Stimulated activated CD4-positive, alpha-beta T cell treated with anti-CD3 and anti-CD28 coated beads, Interleukin-4, amount 100 ng/mL, for 1 hour (primary cell): ENCODE measurements at regions not wholly inside any gene's neighbourhood (a gene's known extent, or its start where the extent isn't known, plus 50 kb on each side); places are given as distances from the start of the nearest gene placed in this dataset.
A peak's percentile ranks its signal among the peaks of the same experiment; 100 is the strongest.

Experiments
- DNase-seq: peaks from one replicate; pipeline ENCODE4 v3.0.0-alpha.2; 2020

GRCh38 chr11:127925475-127925874 is 661.9 kb downstream of the ETS1 start:
- no peak for DNase-seq

DNA sequence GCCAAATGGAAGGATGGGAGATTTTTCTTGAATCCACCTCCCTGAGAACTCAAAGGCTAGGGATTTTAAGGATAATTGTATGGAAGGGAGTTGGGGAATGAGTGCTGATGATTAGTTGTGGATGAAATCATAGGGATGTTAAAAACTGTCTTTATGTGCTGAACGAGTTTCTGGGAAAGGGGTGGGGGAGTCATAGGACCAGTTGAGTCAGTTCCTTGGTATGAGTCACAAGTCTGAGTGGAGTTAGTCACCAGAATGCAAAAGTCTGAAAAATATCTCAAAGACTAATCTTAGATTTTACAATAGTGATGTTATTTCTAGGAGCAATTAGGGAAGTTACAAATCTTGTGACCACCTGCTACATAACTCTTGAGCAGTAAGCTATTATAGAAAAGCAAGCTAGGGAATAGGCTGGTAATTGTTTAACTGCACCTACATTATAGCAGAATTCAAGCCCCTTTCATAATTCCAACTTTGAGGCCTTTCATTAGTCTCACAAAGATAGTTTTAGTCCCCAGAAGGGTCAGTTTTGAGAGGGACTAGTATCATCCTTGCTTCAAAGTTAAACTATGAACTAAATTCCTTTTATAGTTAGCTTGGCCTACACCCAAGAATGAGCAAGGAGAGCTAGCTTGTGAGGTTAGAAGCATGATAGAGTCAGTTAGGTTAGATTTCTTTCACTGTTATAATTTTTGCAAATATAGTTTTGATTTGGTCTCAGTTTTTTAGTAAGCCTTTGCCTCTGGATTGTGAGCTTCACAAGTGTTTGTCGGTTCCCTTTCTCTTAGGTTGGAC is 668.0 kb downstream of the ETS1 start:
- no peak for DNase-seq

DNA sequence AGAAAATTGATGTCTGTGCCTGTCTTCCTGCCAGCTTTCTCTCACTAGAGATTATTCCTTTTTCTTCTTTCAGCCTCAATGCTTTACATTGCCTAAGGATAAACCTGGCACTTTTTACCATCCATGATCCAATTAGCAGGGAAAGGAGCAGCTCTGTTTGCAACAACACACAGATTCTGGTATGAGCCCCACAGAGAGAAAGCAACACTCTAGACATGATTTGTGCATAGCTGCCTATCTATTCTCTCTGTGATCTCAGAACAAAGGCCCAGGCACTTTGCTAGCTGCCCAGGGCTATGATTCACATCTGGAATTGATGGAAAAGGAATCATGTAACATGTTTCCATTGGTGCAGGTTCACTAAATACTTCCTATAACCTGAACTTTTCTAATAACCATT is 685.0 kb downstream of the ETS1 start:
- no peak for DNase-seq

GRCh38 chr11:127898422-127899365 is 688.7 kb downstream of the ETS1 start:
- DNase-seq = no peak

DNA sequence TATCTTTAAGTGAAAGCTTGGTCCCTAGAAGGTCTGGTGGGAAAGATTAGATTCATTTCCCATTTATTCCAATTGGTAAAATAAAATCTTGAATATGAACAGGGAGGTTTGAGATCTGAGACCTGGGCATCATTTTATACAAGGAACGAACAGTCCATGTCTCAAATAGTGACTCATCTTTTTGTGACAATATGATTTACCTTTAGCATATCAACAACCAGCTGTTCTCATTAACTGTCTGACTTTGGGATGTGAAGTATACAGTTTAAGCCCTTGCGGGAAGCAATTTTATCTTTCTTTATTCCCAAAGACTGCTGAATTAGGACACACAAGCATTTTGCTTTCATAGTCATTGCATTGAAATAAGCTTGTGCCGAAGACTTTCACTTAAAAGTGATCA is 691.6 kb downstream of the ETS1 start:
- no peak for DNase-seq

DNA sequence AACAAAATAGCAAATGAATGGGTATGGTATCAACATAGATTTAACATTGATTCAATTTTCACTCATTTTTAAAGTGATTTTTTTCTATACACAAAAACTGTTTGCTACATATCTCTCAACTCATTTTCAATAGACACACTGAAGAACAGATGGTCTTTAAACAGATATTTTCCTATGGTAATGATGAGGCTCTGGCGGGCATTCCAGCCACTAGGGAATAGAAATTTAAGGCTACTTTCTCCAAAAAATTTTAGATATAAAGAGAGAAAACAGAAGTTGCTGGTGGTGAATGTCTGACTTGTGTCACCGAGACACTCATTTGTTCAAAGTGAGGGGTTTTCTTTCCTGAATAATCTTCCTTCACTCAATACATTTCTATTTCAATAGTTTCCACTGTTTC is 693.0 kb downstream of the ETS1 start:
- DNase-seq = no peak

DNA sequence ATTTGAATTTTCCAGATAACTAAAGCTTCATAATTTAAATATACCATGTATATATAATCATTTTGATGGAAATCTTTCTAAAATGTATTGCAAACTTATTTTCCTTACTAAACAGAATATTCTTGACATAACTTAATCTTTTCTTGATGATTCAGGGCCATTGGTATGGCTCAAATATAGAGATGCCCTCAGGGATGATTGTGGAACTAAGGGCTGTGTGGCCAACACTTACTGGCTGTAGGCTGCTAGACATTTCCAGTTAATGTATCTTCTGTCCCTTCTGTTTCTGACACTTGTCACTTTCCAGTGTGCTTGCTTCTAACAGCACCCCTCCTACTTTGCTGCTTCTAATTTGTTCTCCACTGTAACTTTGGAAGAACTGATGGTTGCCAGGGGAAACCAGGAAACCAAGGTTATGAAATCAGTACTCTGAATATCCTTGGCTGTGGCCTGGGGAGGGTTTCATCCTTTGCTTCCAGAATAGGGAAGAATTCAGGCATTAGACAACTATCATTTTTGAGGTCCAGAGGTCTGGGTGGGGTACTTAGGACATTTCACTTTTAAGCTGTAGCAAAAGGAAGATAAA is 697.2 kb downstream of the ETS1 start:
- no peak for DNase-seq

DNA sequence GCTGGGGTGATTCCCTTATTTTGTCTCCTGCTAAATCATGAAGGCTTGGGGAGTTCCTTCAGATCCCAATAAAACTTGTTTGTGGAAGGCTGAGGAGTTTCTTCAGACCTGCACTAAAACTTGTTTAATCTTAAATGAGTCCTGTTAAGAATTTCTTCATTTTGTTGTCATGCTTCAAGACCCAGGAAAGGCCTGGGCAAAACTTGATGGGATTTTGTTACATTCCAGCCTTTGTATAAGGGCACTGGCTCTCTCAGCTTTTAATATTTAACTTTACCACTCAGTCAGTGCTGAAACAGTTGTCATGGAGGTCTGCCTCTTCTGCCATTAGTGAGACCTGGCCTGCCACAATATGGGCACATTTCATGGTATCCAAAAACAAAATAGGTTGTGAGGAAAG is 699.0 kb downstream of the ETS1 start:
- DNase-seq = no peak

GRCh38 chr11:127875131-127875530 is 712.2 kb downstream of the ETS1 start:
- no peak for DNase-seq

- DNase-seq = no peak
Observed at GRCh38 chr11:127873478-127873877, 713.9 kb downstream of the ETS1 start.

GRCh38 chr11:127866109-127866508 is 721.2 kb downstream of the ETS1 start:
- DNase-seq = no peak

DNA sequence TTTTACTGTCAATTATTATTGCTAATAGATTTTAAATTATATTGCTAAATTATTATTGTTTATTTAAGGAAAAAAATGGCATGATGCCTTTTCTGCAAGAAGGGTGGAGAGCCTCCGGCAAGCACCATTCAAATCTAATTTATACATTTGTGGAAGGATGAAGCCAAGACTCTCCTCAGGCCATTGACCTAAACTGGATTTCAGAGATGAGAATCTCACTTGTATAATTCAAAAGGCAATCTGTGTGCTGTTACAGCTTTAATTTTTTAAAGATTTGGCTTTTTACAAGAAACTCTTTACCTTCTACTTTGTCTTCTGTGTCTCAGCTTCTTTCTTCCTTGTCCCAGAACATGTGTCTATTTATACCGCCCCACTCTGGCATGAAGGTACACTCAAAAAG is 722.5 kb downstream of the ETS1 start:
- DNase-seq = no peak

- no peak for DNase-seq
Observed at GRCh38 chr11:127862406-127862805, 725.0 kb downstream of the ETS1 start.

DNA sequence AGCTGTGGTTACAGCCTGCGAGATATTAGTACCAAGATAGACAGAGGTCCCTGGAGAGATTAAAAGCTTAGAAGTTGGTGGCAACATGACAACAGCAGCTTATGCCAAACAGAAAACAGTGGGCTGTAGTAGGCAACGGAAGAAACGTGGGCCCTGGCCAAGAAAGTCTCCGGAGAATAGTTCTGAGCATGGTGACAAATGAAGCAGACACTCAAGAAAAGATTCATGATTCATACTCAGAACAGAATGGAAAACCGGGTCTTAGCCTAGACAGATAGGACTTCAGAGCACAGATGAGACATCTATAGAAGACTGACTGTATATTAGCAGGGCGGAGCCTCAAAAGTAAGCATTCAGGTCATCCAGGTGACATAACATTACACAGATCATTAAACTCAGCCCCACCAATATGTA is 727.4 kb downstream of the ETS1 start:
- no peak for DNase-seq

GRCh38 chr11:127844876-127845275 is 742.5 kb downstream of the ETS1 start:
- no peak for DNase-seq

- peak; percentile 67 for DNase-seq
Observed at GRCh38 chr11:127843483-127844396, 743.6 kb downstream of the ETS1 start.

DNA sequence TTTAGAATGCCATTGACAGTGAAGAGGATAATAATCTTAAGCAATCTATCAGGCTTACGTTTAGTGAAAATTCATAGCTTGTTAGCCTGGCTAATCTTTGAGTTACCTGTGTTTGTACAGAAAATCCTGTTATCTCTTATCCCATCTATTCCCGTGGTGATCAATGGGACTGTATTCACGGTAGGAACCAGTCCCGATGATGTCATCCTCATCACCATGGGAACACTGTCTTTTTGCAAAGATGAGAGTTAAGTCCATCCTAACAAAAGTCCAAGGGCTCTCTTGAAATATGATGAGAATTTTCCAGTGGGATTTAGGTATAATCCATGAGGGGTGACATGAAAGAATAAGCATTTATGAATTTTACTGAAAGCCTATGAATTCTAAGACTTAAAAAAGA is 762.2 kb downstream of the ETS1 start:
- no peak for DNase-seq

DNA sequence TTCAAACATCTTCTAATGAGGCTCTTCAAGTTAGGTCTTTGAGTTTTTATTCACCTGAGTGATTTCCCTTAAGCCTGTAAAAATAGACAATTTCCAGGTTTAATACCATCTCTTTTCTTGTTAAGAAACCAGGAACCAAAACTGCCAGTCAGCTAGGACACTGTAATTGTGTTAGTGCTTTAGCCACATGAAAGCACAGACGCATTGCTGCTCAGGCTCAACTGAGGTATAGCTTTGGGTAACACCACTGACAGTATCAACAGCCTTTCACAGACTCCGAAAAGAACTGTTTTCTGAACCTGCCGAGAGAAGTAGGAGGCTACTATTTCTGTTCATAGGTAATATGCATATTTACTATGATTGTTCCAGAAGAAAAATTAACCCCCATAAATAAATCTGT is 768.7 kb downstream of the ETS1 start:
- DNase-seq = no peak

- no peak for DNase-seq
Observed at GRCh38 chr11:127816962-127817361, 770.4 kb downstream of the ETS1 start.

- no peak for DNase-seq
Observed at GRCh38 chr11:127815331-127815730, 772.0 kb downstream of the ETS1 start.

- no peak for DNase-seq
Observed at GRCh38 chr11:127806501-127806900, 780.9 kb downstream of the ETS1 start.

- no peak for DNase-seq
Observed at GRCh38 chr11:127805771-127806170, 781.6 kb downstream of the ETS1 start.
